ENCODE measurements at regions not wholly inside any gene's neighbourhood (a gene's known extent, or its start where the extent isn't known, plus 50 kb on each side); places are given as distances from the start of the nearest gene placed in this dataset.

GRCh38 chr5:163383754-163384153 is 53.6 kb upstream of the CCNG1 start:
- no peak for TF ChIP-seq CTCF (IDR thresholded peaks at IDR 0.05; ENCODE audit: borderline replicate concordance, extremely low read depth, low read length, poor library complexity, severe bottlenecking)
- TF ChIP-seq EZH2 (IDR thresholded peaks at IDR 0.05; ENCODE audit: borderline replicate concordance, low read depth, low read length, severe bottlenecking), result no peak

All from DND-41 (cell line).